Coronary artery (tissue), 2 donors: ENCODE measurements at regions not wholly inside any gene's neighbourhood (a gene's known extent, or its start where the extent isn't known, plus 50 kb on each side); places are given as distances from the start of the nearest gene placed in this dataset.

Experiments used
- DNase-seq: peaks from one replicate; pipeline ENCODE4 v3.0.0-alpha.2; 2017; ENCODE audit warnings: low spot score
- H3K27ac ChIP-seq, 2 donors: fragments of 200-600 bp; sonication (generic); one replicate each; pipeline ENCODE4 v1.5.1; 2016 to 2019
- H3K4me3 ChIP-seq: fragments of 200-600 bp; sonication (generic); 2 replicates; pipeline ENCODE4 v1.5.1; 2016; ENCODE audit warnings: mild to moderate bottlenecking, moderate library complexity
- TF ChIP-seq, protein P1 (sequence below): fragments of 200-600 bp; sonication (generic); IDR thresholded peaks from one replicate; pipeline ENCODE4 v1.5.1; 2019; ENCODE audit warnings: antibody characterized with exemption

DNA sequence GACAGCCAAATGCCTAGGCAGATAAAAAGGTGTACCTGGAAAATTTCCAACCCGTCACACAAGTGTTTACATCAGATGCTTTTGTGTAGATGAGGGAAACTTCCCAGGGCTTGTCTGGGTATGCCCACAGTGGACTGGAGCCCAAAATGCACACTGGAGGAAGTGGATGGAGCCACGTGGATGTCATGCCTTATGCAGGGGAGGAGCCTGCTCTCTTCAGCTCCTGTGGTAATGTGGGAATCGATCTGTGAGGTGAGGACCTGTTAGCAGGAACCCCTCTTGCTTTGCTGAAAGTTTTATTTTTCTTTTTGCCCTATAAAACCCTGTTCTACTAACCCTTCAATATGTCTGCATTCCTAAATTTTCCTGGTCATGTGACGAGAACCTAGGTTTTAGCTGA is 439.2 kb upstream of the CDH9 start:
- TF ChIP-seq, protein P1, sequence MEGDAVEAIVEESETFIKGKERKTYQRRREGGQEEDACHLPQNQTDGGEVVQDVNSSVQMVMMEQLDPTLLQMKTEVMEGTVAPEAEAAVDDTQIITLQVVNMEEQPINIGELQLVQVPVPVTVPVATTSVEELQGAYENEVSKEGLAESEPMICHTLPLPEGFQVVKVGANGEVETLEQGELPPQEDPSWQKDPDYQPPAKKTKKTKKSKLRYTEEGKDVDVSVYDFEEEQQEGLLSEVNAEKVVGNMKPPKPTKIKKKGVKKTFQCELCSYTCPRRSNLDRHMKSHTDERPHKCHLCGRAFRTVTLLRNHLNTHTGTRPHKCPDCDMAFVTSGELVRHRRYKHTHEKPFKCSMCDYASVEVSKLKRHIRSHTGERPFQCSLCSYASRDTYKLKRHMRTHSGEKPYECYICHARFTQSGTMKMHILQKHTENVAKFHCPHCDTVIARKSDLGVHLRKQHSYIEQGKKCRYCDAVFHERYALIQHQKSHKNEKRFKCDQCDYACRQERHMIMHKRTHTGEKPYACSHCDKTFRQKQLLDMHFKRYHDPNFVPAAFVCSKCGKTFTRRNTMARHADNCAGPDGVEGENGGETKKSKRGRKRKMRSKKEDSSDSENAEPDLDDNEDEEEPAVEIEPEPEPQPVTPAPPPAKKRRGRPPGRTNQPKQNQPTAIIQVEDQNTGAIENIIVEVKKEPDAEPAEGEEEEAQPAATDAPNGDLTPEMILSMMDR, result no peak
- DNase-seq, result no peak
- H3K27ac ChIP-seq, result no peak overlapping the region
- H3K4me3 ChIP-seq, result no peak overlapping the region

- Histone ChIP-seq H3K27ac (no peak overlapping the region), H3K4me3 (no peak overlapping the region)
- no peak for DNase-seq
- TF ChIP-seq, protein P1, result no peak
Measured at GRCh38 chr5:27476356-27476988, 438.1 kb upstream of the CDH9 start.

DNA sequence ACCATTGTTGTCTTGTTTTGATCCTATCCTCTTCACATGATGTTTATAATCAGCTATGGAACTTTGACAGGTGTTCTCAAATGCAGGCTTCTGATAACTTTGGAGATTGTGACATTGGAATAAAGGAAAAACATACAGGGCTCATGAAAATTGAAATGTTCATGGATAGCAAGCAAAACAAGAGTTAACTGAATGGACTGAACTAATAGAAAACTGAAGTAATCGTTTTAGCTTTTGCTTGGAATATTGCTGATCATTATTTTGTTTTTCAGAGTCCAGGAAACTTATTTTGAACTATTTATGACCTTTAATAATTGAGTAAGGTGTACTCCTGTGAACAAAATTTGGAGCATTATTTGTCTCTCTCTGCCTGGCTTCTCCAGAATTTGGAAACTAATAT is 436.7 kb upstream of the CDH9 start:
- DNase-seq, result no peak
- TF ChIP-seq, protein P1, result no peak
- no peak overlapping the region for H3K27ac ChIP-seq
- no peak overlapping the region for H3K4me3 ChIP-seq

DNA sequence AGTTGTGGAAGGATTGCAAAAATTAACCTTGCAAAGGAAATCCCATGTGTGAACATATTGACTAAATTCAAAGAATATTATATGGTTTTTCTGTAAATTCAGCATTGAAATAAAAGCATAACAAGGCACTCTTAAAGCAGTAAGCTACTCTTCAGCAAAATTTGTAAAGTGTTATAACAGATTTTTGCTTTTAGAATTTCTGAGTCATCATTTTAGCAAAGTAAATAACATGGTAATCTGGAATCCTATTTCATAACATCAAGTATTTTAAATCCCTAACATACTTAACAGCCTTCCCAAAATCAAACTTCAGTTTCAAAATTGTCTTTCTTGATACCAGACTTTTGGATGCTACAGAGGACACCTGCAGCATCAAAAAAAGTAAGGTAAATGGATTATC is 436.0 kb upstream of the CDH9 start:
- TF ChIP-seq, protein P1, result no peak
- Histone ChIP-seq H3K27ac (no peak overlapping the region), H3K4me3 (no peak overlapping the region)
- no peak for DNase-seq

DNA sequence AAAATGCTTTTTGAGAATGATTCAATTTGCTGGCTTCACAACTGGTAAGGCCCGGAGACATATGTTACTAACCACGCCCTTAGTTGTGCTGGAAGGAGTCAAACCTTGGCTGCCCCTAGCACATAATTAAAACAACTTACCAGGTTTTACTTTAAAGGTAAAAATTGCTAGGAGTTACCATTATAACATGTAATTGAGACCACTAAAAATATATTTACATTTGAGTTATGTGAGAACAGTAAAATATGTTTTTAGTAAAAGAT is 435.6 kb upstream of the CDH9 start:
- Histone ChIP-seq H3K4me3 (no peak overlapping the region), H3K27ac (no peak overlapping the region)
- no peak for DNase-seq
- TF ChIP-seq, protein P1, result no peak

DNA sequence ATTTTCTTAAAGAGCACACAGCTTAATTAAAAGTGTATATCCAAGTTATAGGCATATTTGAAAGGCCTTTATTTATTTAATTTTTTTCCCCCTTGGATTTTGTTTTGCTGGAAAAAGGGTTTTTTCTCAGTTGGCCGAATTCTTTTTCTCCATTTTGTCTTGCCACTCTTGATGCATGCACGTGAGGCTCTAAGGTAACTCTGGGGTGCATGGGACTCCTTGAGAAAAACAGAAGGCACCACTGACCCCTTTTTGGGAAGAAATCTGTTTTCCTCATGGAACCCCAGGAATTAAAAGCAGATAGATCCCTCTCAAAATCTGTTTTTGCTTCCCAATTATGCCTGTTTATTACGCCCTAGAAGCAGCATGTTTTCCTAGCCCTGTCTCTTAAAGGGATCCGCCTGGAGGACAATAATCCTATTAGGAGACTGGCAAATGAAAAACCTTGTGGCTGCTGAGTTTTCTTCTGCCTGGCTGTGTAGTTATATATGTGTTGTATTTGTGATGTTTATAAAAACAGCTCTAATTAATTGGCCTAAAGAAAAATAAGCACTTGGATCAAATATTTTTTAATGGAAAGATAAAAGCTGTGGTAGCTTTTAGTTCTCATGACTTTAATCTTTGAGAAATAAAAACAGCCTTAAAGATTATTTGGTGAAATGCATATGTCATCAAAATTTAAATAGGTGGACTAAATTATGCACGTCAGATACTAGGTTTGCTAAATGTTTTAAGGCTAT is 435.1 kb upstream of the CDH9 start:
- no peak overlapping the region for H3K4me3 ChIP-seq
- TF ChIP-seq, protein P1, result no peak
- DNase-seq, result no peak
- H3K27ac ChIP-seq, result no peak overlapping the region

DNA sequence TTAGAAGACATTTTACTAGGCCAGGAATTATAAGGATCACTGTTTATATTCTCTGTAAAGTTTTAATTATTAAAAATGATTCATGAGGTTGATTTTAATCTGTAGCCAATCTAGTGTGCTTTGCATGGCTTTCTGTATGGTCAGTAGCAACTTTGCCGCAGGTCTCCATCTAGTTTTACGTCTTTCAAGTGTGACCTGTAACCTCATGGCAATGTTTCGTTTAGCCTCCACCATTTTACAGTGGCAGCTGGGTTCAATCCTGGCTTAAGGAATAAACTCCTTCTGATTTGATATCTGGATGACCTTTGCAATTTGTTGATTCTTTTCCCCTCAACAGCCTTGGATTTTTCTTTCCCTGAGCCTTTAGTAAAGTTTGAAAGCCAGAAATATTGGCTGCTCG is 434.5 kb upstream of the CDH9 start:
- TF ChIP-seq, protein P1, result no peak
- H3K4me3 ChIP-seq, result no peak overlapping the region
- no peak for DNase-seq
- no peak overlapping the region for H3K27ac ChIP-seq
